ENCODE measurements at regions not wholly inside any gene's neighbourhood (a gene's known extent, or its start where the extent isn't known, plus 50 kb on each side); places are given as distances from the start of the nearest gene placed in this dataset.

DNA sequence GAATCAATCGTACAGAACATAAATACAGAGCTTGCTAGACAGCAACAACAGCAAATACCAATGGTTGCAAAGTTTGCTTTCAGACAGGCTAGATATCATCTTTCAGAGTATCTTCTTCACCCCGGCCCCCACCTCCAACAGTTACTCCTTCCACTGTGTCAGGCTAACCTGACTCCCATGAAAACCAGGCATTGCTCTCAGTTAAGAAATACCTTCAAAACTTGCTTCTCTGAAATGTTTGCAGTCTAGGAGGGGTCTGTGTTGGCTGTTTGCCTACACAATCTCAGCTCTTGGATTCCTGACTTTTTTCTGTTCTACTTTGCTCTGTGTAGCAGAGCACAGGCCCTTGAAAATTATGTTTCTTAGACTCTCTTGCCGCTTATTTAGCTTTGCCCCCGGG is 599.5 kb upstream of the SYT4 start:
- no peak for DNase-seq
- no peaks in the 10 kb centered on the region for H3K27me3 ChIP-seq
- H3K9me3 ChIP-seq: no peaks in the 10 kb centered on the region
- H3K36me3 ChIP-seq (ENCODE audit: low read depth, missing control alignments): no peaks in the 10 kb centered on the region
- 69 to 78% methylated on average over 4 of the region's 4 CpGs for WGBS, 2 donors
- no peak overlapping the region for H3K4me3 ChIP-seq
- no peak overlapping the region for H3K27ac ChIP-seq
- no peak for TF ChIP-seq POLR2A (IDR thresholded peaks at IDR 0.05)
- TF ChIP-seq, protein P1, sequence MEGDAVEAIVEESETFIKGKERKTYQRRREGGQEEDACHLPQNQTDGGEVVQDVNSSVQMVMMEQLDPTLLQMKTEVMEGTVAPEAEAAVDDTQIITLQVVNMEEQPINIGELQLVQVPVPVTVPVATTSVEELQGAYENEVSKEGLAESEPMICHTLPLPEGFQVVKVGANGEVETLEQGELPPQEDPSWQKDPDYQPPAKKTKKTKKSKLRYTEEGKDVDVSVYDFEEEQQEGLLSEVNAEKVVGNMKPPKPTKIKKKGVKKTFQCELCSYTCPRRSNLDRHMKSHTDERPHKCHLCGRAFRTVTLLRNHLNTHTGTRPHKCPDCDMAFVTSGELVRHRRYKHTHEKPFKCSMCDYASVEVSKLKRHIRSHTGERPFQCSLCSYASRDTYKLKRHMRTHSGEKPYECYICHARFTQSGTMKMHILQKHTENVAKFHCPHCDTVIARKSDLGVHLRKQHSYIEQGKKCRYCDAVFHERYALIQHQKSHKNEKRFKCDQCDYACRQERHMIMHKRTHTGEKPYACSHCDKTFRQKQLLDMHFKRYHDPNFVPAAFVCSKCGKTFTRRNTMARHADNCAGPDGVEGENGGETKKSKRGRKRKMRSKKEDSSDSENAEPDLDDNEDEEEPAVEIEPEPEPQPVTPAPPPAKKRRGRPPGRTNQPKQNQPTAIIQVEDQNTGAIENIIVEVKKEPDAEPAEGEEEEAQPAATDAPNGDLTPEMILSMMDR (IDR thresholded peaks at IDR 0.05): no peak
- no peaks in the 10 kb centered on the region for H3K4me1 ChIP-seq
- intact Hi-C loops (cut with DNase I; ENCODE audit: low total_unique reads): no loop called here

DNA sequence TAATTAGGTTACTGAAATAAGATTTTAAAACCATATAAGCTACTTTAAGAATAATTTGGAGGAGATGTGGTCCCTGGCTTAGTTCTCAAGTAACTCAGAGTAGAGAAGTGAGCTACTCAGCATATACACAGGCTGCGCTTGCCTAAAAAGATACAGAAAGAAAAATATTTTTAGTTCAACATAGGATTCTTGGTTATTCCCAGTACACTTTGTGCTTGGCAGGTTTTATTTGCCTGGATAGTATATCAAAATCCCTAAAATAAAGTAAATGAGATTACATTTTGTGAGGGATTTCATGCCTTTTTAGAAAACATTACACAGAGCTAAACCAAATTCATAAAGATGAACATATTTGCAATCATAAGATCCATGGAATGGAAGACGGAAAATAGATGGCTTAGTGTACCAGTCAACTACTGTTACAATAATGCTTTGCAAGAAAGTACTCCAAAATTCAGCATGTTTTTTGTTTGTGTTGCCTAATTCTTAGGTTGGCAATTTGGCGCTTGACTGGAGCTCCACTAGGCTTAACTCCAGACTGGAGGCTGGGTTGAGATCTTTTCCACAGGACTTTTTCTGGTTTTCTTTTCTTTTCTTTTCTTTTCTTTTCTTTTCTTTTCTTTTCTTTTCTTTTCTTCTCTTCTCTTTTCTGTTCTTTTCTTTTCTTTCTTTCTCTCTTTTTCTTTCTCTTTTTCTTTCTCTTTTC is 600.5 kb upstream of the SYT4 start:
- Histone ChIP-seq H3K4me1 (no peaks in the 10 kb centered on the region), H3K27me3 (no peaks in the 10 kb centered on the region), H3K27ac (no peak overlapping the region), H3K36me3 (ENCODE audit: low read depth, missing control alignments) (no peaks in the 10 kb centered on the region), H3K4me3 (no peak overlapping the region), H3K9me3 (no peaks in the 10 kb centered on the region)
- TF ChIP-seq, protein P1 (IDR thresholded peaks at IDR 0.05): no peak
- TF ChIP-seq POLR2A (IDR thresholded peaks at IDR 0.05): no peak
- DNase-seq: no peak
- 91 to 96% methylated on average over 3 of the region's 3 CpGs for WGBS, 2 donors
- intact Hi-C loops (cut with DNase I; ENCODE audit: low total_unique reads): no loop called here

DNA sequence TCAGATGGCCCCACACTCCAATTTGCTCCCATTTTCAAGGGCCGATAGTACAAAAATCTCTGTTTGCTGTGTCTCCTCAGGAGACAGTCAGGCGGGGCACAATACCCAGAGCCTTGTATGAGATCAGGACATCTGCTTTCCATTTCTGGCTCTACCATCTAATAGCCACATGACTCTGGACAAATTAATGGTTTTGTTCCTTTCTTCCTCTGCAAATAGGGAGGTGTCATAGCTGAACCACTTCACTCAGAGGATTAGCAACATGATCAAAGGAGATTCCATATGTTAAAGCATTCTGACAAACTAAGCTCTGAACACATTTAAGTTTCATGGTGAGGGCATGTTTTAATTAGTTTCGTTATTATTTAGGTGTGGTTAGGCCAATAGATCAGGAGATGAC is 602.1 kb upstream of the SYT4 start:
- Histone ChIP-seq H3K27ac (no peak overlapping the region), H3K4me1 (no peaks in the 10 kb centered on the region), H3K9me3 (no peaks in the 10 kb centered on the region), H3K4me3 (no peak overlapping the region), H3K36me3 (ENCODE audit: low read depth, missing control alignments) (no peaks in the 10 kb centered on the region), H3K27me3 (no peaks in the 10 kb centered on the region)
- intact Hi-C loops (cut with DNase I; ENCODE audit: low total_unique reads): no loop called here
- TF ChIP-seq, protein P1 (IDR thresholded peaks at IDR 0.05): no peak
- no peak for TF ChIP-seq POLR2A (IDR thresholded peaks at IDR 0.05)
- no peak for DNase-seq
- WGBS, 2 donors: 74 to 80% methylated on average over 3 of the region's 3 CpGs

DNA sequence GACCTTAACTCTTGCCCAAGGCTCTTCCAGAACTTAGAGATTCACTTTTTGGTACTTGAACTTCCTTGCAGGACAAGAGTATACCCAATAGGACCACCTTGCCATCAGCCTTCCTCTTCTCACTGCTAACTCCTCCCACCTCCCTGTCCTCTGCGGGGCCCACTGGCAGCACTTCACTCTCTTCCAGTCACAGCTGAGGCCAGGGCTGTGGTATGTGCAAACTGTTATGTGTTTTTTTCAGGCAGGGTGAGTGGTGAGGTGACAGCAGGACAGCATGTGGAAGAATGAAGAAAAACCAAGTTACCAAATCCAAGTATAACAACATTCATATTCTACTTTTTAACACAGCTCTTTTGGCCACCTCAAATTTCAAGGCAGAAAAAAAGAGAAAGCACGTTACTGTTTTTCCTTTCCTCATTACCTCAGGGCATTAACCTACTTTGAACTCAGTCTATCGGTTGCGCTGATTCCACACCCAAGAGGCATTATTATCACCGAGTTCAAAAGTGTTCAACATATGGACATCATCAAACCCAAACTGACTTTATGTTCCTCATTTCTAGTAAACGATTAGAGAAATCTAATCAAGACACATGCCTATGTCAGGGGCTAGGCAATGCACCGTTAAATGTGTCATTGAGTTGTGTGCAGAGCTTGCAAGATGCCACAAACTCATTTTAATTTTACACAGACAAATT is 605.2 kb upstream of the SYT4 start:
- H3K36me3 ChIP-seq (ENCODE audit: low read depth, missing control alignments): no peaks in the 10 kb centered on the region
- no peak for DNase-seq
- no peak overlapping the region for H3K4me3 ChIP-seq
- 59 to 60% methylated on average over 7 of the region's 7 CpGs for whole genome bisulfite sequencing, 2 donors
- H3K27ac ChIP-seq: no peak overlapping the region
- H3K4me1 ChIP-seq: no peaks in the 10 kb centered on the region
- intact Hi-C loops (cut with DNase I; ENCODE audit: low total_unique reads): no loop called here
- H3K27me3 ChIP-seq: no peaks in the 10 kb centered on the region
- TF ChIP-seq, protein P1 (IDR thresholded peaks at IDR 0.05): no peak
- TF ChIP-seq POLR2A (IDR thresholded peaks at IDR 0.05): no peak
- no peaks in the 10 kb centered on the region for H3K9me3 ChIP-seq

DNA sequence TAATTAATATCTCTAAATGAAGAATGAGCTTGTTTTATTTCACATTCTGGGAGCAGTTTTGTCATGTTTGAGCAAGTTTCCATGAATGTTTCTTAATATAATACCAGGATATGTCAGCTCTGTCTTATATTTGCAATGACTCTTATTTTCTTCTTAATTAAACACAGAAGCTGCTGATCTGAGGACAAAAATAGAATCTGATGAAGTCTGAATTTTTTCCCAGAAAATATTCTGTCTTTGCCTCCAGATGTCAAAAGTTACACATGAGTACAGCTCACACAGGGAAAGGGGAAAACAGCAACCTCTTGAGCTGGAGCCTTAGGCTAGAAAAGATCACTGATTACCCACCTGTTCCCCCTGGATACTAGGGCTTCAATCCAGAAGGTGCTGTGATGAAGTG is 606.6 kb upstream of the SYT4 start:
- Histone ChIP-seq H3K4me1 (no peaks in the 10 kb centered on the region), H3K4me3 (no peak overlapping the region), H3K9me3 (no peaks in the 10 kb centered on the region), H3K27ac (no peak overlapping the region), H3K27me3 (no peaks in the 10 kb centered on the region), H3K36me3 (ENCODE audit: low read depth, missing control alignments) (no peaks in the 10 kb centered on the region)
- intact Hi-C loops (cut with DNase I; ENCODE audit: low total_unique reads): no loop called here
- TF ChIP-seq, protein P1 (IDR thresholded peaks at IDR 0.05): no peak
- TF ChIP-seq POLR2A (IDR thresholded peaks at IDR 0.05): no peak
- DNase-seq: no peak
